NCI-H2196 (cell line): ENCODE measurements at regions not wholly inside any gene's neighbourhood (a gene's known extent, or its start where the extent isn't known, plus 50 kb on each side); places are given as distances from the start of the nearest gene placed in this dataset.
"Not testable (repeated sequence)": the region's sequence is repeated elsewhere in the genome, so short reads cannot be mapped to it uniquely, and the experiment has no call there.

Source experiments
- DNase-seq: peaks from one replicate; lab custom pipeline; 2025; ENCODE audit not compliant: unreplicated experiment; lab: John Stamatoyannopoulos, UW

- DNase-seq = no peak
Observed at GRCh38 chr13:31515427-31515826, 223.9 kb upstream of the RXFP2 start.

- no peak for DNase-seq
Observed at GRCh38 chr13:31517599-31517998, 221.7 kb upstream of the RXFP2 start.

DNA sequence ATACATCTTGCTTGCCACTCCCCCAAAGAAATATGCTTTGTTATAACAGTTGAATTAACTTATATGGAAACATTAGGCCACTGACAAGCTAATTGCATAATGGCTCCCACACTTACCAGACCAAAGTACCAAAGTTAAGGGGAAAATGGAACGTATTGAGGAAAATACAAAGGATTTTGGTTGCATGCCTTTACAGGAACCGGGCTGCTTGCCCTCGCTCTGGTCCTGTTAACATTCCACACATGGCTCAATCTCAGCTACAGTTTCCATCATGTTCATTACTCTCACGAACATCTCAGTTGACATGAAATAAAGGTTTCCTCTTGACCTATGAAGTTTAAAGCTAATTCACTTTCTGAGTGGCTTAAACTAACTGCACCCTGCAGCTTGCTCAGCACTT, 220.7 kb upstream of the RXFP2 start:
- DNase-seq = no peak

- no peak for DNase-seq
Observed at GRCh38 chr13:31521435-31521834, 217.9 kb upstream of the RXFP2 start.

- no peak for DNase-seq
Observed at GRCh38 chr13:31522396-31522795, 216.9 kb upstream of the RXFP2 start.

GRCh38 chr13:31528176-31528575, 211.2 kb upstream of the RXFP2 start:
- DNase-seq = no peak

DNA sequence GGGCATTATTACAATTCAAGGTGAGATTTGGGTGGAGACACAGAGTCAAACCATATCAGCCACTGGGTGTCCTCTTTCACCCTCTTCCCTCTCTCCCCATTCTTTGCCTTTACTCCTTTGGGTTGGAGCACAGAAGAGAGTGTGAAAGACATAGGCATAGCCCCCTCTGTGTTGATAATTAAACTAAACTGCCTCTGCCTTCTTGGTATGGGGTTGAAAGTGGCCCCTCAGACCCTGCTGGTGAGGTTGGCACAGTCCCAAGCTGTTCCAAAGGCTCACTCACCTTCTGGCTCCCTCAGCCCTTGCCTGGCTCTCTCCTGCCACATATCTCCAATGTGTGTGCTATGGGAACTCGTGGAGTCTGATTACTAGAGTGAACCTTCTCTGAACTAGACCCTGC, 210.6 kb upstream of the RXFP2 start:
- DNase-seq = no peak

- no peak for DNase-seq
Observed at GRCh38 chr13:31530922-31531321, 208.4 kb upstream of the RXFP2 start.

DNA sequence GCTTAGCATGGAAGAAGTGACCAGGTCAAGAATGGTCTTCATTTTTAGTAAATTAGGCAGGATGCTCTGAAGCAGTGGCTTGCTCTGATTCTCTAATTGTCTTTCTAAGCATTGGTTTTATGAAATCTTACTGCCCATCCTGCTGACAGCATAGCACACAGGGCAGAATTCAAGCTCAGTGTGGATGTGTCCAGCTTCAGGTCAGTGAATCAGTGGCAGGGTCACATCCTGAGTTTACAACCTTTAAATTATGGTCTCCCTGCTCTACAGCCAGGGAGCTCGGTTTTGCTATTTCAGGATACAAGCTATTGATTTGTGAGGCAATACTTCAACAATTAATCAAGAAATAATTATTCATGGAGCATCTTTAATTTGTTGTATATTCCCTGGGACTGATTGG, 202.3 kb upstream of the RXFP2 start:
- no peak for DNase-seq

DNA sequence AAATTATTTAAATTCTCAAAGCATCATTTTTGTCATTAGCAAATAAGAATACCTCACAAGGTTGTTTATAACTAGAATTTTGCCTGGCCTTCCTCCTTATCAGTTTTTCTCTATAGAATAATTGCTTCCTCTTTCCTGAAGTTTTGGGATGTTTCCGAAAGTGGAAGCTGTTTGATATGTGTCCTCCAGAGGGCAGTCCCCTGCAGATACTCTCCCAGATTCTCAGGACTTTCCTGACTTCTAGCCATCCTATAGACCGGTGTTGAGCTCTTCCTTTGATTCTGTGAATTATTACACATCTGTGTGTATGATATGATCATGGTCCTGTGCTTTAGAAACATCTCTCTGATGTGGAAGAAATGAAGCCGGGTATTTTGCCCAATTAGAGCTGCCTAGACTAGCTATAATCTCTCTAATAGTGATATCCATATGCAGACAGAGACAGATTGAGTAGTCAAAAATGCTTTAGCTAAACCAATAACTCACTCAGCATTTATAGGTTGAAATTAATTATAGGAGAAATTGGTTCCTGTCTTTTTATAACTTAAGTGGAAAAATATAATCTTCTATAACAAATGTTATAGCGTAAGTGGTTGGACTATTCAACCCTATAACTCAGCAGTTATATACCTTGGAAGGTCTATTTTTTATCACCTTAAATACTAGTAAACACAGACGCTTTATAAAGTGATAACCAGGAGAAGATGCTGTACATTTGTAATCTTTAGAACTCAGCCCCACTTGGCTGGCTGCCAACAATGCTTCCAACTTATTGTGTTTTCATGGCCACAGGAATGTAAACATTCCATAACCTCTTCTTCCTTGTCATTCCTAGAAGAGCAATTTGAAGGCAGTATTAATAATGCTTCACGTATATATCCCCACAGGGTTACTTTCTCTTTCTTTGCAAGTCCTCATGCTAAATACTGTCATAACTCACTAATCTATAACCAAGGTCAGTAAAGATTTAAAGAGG, 201.0 kb upstream of the RXFP2 start:
- DNase-seq = no peak

DNA sequence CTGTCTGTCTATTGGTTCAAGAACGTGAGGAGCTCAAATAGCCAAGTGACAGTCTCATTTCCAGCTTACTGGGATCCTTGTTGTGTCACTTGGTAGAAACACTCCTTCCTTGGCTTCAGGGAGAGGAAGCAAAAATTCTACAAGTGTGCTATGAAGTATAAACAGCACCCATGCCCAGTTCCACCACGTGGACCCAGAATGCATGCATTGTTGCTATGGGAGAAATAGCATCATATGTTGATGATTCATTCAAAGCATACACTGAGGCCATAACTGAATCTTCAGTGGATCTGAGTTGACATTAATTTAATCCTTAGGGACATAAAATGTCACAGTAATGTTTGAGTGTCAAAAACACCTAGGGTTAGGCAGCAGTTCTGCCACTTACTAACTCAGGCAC, 199.0 kb upstream of the RXFP2 start:
- no peak for DNase-seq

GRCh38 chr13:31543190-31543589, 196.1 kb upstream of the RXFP2 start:
- DNase-seq = no peak

DNA sequence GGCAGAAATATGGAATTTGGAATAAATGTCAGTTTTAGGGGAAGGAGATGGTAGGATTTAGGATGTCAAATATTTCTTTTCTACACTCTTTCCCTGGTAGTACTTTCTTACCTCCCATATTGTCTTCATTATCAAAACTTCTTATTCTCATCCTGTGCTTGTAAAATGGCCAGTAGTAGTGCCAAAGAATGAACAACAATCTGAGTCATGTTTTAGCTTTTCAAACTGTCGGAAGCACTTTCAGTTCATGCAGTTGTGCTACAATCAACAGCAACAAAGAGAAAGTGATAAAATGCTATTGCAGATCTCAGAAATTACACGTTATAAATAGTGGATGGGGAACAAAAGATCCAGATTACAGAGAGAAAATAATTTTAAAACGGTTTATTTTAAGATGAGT, 193.7 kb upstream of the RXFP2 start:
- DNase-seq = no peak

DNA sequence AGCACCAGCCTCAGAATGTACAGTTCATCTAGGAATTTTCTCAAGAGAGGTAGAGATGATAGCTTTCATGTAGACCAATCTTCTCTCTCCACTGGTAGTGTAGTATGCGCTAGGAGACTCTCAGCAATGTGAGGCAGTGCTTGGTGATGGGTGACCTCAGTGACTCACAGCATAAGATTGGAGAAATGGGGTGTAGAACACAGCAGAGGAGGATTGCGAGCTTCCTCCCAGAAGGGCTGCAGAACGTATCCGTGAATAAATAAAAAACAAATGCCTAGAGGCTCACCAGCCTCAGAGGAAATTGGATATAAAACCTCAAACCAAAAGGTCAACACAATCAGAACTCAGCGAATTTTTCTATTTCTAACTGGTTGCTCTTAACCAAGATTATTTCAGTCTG, 182.9 kb upstream of the RXFP2 start:
- no peak for DNase-seq

DNA sequence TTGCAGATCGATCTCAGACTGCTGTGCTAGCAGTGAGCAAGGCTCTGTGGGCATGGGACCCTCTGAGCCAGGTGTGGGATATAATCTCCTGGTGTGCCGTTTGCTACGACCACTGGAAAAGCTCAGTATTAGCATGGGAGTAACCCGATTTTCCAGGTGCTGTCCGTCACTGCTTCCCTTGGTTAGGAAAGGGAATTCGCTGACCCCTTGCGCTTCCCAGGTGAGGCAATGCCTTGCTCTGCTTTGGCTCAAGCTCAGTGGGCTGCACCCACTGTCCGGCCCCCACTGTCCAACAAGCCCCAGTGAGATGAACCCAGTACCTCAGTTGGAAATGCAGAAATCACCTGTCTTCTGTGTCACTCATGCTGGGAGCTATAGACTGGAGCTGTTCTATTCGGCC, 155.1 kb upstream of the RXFP2 start:
- not testable (repeated sequence) for DNase-seq

DNA sequence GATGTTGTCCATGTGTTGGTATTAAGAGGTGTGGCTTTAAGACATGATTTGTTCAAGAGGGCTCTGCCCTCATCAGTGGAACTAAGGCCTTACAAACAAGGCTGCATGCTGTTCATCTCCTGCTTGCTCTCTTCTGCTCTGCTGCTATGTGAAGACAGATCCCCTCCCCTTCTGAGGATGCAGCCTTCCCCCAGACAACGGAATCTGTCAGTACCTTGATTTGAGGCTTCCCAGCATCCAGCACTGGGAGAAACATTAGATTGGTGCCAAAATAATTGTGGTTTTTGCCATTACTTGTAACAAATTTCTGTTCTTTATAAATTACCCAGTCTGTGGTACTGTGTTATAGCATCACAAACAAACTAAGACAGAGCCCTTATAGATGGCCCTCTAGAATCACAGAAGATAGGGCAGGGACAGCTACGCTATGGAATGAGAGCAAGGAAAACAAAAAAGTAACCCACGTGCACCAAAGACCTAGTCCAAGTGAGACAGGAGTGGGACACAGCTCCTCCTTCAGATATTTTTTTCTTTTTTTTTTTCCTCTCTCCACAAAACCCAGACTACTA, 151.5 kb upstream of the RXFP2 start:
- no peak for DNase-seq

- DNase-seq = no peak
Observed at GRCh38 chr13:31588316-31588715, 151.0 kb upstream of the RXFP2 start.

DNA sequence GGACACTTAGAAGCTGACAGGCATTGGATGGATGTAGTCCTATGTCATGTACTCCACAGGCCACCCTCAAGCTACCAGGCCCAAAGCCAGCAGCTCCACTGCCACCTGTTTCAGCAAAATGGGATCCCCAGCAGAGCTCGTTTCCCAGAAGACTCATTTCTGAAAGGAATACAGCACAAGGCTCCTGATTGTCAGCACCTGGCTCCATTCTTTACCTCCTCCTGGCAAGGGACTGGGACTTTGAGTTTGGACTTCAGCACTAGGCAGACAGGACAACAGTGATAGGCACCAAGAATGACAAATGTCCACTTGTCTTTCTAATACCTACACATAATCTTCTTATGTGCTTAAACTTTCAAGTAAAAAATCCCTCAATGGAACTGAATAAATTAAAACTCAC, 150.4 kb upstream of the RXFP2 start:
- DNase-seq = no peak

- DNase-seq = no peak
Observed at GRCh38 chr13:31591642-31592233, 147.6 kb upstream of the RXFP2 start.

DNA sequence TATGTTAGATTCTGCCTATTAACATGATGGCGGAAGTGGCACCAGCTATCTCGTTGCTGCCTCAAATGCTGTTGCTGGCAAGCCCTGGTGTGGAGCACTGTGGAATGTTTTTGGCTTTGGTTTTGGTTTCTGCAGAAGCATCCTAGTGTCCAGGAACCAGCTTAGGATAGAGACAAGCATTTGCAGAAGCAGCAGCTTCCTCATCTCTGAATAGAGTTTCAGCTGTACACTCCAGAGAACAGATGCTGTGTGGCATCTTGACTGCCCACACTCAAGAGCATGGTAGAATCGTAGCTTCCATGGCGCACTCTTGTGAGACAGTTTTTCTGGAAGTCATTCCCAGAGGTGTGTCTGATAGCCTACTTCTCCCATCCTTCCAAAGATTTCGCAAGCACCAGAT, 145.3 kb upstream of the RXFP2 start:
- DNase-seq = no peak

- no peak for DNase-seq
Observed at GRCh38 chr13:31595563-31595962, 143.8 kb upstream of the RXFP2 start.

DNA sequence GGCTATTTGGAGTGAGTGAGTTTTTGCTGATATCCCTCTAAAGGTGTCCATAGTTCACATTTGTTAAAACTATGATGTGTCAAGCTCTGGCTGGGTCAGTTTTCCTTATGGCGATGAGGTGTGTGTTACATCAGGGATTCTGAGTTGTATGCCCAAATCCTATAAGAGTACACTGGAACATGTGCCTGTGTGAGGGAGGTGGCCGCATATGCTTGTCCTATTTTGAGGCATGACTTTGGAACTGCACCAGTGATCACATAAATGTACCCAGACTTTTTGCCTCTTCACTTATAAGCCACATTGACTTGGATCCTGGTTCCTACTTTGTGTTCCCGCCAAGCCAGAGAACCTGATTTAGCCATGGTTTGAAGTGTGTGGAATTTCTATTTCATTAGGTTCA, 140.3 kb upstream of the RXFP2 start:
- DNase-seq = no peak
